Esophagus (tissue), 2 donors: ENCODE measurements at regions not wholly inside any gene's neighbourhood (a gene's known extent, or its start where the extent isn't known, plus 50 kb on each side); places are given as distances from the start of the nearest gene placed in this dataset.

ENCODE experiments used
- H3K27ac ChIP-seq, 2 donors: one replicate each; pipeline ENCODE4 v1.5.1; 2013; ENCODE audit warnings: low read depth in 2 of 2, mild to moderate bottlenecking in 2 of 2, inconsistent platforms in 1 of 2, low read length in 1 of 2, moderate library complexity in 1 of 2
- H3K27me3 ChIP-seq, 2 donors: one replicate each; pipeline ENCODE4 v1.6.1; 2013; ENCODE audit warnings: low read length in 2 of 2, control low read depth in 1 of 2, mild to moderate bottlenecking in 1 of 2; ENCODE audit not compliant: insufficient read depth in 2 of 2, control insufficient read depth in 1 of 2
- H3K36me3 ChIP-seq, 2 donors: one replicate each; pipeline ENCODE4 v1.6.1; 2013; ENCODE audit warnings: low read length in 1 of 2; ENCODE audit not compliant: control insufficient read depth in 2 of 2, insufficient read depth in 2 of 2
- H3K4me1 ChIP-seq, 2 donors: one replicate each; pipeline ENCODE4 v1.6.1; 2013; ENCODE audit warnings: low read length in 1 of 2; ENCODE audit not compliant: control insufficient read depth in 2 of 2, insufficient read depth in 2 of 2
- H3K4me3 ChIP-seq, 2 donors: one replicate each; pipeline ENCODE4 v1.5.1; 2013; ENCODE audit warnings: low read length in 2 of 2, mild to moderate bottlenecking in 2 of 2, low read depth in 1 of 2, moderate library complexity in 1 of 2
- H3K9me3 ChIP-seq, 2 donors: one replicate each; pipeline ENCODE4 v1.6.1; 2013; ENCODE audit warnings: mild to moderate bottlenecking in 2 of 2, low read depth in 1 of 2, low read length in 1 of 2, moderate library complexity in 1 of 2; ENCODE audit not compliant: control insufficient read depth in 2 of 2, insufficient read depth in 1 of 2
- WGBS, 2 donors: extraction: QIAGEN DNeasy Blood & Tissue Kit; methylation state at CpG; one replicate each; pipeline ENCODE4 v1.1.7; 2013; 5-methylcytosine and 5-hydroxymethylcytosine counted together
- donor health status: healthy with polysubstance abuse.
- donor health status: Bipolar disorder and iron deficiency.

DNA sequence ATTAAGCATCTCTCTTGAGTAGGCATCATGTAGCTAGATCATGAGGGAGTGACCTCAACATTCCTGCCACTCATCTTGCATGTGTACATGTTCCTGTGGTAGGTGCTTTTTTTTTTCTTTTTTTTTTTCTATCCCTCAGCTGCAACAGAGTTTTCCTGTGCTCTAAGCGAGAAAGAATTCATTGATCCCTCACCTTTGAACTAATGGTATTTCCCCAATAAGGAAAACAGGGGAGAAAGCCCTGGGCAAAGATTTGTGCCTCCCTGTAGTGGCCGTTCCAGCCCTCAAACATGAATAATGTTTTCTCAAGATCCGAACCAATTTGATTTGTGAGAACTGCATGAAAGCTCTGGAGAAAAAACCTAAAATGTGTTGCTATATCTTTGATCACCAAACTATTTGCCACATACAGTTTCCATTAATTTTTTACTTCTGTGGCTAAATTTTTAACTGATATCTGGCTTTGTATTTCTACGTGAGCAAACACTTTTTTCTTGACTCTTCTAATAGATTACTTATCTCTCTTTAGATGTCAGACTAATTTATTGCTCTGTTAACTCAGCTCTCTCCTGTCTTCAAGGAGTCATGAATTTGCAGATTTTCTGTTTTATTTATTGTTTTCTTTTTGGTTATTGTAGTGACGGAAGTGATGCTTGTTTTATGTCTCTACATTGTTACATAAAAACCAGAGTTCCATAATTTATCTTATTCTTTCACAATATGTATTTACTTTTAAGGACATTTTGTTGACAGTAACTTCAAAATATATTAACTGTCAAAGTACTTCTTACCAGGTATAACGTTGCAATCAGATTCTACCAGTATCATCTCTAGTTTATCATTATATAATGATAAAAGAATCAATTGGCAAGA is 1396.5 kb downstream of the OTOL1 start:
- 48% methylated on average over 6 of the region's 6 CpGs; no CpG with 5 or more reads in 1 of the 2 donors for WGBS, 2 donors
- H3K4me1 ChIP-seq = no peaks in the 10 kb centered on the region

DNA sequence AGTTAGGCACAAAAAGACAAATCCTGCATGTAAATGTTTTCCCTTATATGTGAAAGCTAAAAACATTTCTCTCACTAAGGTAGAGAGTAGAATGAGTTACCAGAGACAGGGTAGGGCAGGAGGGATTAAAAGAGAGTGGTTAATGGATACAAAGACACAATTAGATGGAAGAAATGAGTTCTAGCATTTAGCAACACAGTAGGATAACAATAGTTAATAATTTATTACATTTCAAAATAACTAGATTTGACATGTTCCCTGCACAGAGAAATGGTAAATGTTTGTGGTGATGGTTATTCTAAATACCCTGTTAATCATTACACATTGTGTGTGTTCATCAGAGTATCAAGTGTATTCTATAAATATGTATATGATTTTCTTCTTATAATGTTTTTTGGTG is 1400.7 kb downstream of the OTOL1 start:
- no peak overlapping the region for H3K4me3 ChIP-seq
- H3K36me3 ChIP-seq = no peaks in the 10 kb centered on the region
- no peaks in the 10 kb centered on the region for H3K4me1 ChIP-seq
- H3K27ac ChIP-seq = no peak overlapping the region
- H3K9me3 ChIP-seq = peaks cover 0 to 3% of the 10 kb centered on the region in 2 donors
- no peaks in the 10 kb centered on the region for H3K27me3 ChIP-seq

More for the DNA sequence above, 1396.5 kb downstream of the OTOL1 start:
- Histone ChIP-seq H3K36me3 (no peaks in the 10 kb centered on the region), H3K9me3 (peaks cover 0 to 13% of the 10 kb centered on the region in 2 donors), H3K4me3 (no peak overlapping the region), H3K27me3 (no peaks in the 10 kb centered on the region), H3K27ac (no peak overlapping the region)

DNA sequence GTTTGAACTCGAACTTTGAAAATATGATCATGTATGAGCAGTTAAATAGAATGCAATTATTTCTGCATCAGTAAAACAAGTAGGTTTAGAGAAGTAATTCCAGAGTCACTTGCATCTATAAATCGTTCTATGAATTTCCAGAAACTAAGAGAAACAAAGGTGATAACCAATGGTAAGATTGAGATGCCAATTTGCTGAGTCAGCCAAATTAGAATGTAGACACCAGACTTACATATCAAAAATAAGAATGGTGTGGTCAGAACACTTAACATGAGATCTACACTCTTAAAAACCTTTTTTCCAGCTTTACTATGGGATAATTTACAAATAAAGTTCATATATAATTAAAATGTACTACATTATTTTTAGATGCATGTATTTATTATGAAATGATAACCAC is 1435.9 kb downstream of the OTOL1 start:
- H3K4me3 ChIP-seq = no peak overlapping the region
- 40 to 61% methylated on average over 2 of the region's 2 CpGs for WGBS, 2 donors

DNA sequence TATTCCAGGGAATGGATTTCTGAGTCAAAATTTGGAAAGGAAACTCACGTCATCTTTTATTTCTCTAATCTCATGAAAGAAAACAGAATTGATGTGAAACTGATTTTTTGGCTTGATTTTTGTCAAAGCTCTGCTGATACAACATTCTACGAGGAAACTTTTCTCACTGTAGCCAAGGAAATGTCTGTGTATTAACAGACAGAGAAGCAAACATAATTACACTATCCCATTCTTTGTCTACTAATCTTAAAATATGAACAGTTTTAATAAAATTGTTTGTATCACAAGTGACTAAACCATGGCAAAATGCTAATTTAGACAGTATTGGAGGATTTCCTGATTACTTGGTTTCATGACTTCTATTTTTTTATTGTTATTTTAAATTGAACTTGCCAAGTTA is 1437.0 kb downstream of the OTOL1 start:
- WGBS, 2 donors = 37 to 38% methylated on average over 2 of the region's 2 CpGs
- Histone ChIP-seq H3K9me3 (no peaks in the 10 kb centered on the region), H3K36me3 (no peaks in the 10 kb centered on the region)

More for the DNA sequence above, 1435.9 kb downstream of the OTOL1 start:
- Histone ChIP-seq H3K36me3 (no peaks in the 10 kb centered on the region), H3K27ac (no peak overlapping the region), H3K4me1 (no peaks in the 10 kb centered on the region), H3K27me3 (no peaks in the 10 kb centered on the region), H3K9me3 (no peaks in the 10 kb centered on the region)

DNA sequence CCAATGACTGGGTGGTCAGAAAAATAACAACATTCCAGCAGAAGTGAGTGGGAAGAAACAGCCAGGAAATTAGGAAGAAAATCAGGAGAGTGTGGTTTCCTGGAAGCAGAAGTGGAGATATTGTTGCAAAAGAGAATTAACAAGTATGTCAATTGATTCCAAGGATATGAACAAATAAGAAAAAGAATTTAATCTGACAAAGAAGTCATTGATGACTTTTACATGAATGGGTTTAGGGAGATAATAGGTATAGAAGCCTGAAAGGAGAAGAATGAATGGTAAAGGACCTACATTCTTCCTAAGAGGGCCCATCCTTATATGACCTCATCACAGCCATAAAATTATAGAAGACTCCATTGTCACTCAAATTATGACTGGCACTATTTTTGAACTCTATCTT is 1440.1 kb downstream of the OTOL1 start:
- Histone ChIP-seq H3K27ac (no peak overlapping the region), H3K9me3 (no peaks in the 10 kb centered on the region), H3K27me3 (no peaks in the 10 kb centered on the region), H3K36me3 (no peaks in the 10 kb centered on the region), H3K4me3 (no peak overlapping the region), H3K4me1 (no peaks in the 10 kb centered on the region)

More for the DNA sequence above, 1437.0 kb downstream of the OTOL1 start:
- H3K27ac ChIP-seq = no peak overlapping the region
- H3K27me3 ChIP-seq = no peaks in the 10 kb centered on the region
- H3K4me3 ChIP-seq = no peak overlapping the region
- no peaks in the 10 kb centered on the region for H3K4me1 ChIP-seq

- Histone ChIP-seq H3K9me3 (no peaks in the 10 kb centered on the region), H3K4me1 (no peaks in the 10 kb centered on the region), H3K36me3 (no peaks in the 10 kb centered on the region), H3K27me3 (no peaks in the 10 kb centered on the region), H3K27ac (no peak overlapping the region), H3K4me3 (no peak overlapping the region)
- 59 to 60% methylated on average over 2 of the region's 2 CpGs for WGBS, 2 donors
These were observed 1441.5 kb downstream of the OTOL1 start for GRCh38 chr3:162938083-162938482.

GRCh38 chr3:162945626-162946025 is 1449.0 kb downstream of the OTOL1 start:
- H3K4me1 ChIP-seq = no peaks in the 10 kb centered on the region
- H3K9me3 ChIP-seq = peaks cover 0 to 6% of the 10 kb centered on the region in 2 donors
- H3K36me3 ChIP-seq = no peaks in the 10 kb centered on the region
- no peak overlapping the region for H3K4me3 ChIP-seq
- no peaks in the 10 kb centered on the region for H3K27me3 ChIP-seq
- 1 to 12% methylated on average over 1 of the region's 1 CpG for WGBS, 2 donors
- H3K27ac ChIP-seq = no peak overlapping the region

DNA sequence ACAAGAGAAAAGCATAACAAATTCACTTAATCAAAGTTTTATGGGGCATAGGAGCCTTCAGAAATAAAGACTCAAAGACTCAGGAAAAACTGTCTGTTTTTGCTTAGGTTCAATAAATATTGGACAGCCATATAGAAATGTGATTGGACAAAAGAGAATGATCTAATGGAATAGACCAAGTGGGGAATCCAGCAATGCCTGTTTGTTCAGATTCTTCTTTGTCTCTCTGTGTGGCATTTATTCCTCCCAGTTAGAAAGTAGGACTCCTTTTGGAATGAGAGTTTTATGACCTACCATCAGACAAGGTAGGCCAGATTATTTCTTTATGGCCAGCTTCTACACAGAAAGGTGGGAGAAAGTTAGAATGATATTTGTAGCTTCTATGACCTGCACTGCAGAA is 1460.1 kb downstream of the OTOL1 start:
- H3K9me3 ChIP-seq = no peaks in the 10 kb centered on the region
- H3K27me3 ChIP-seq = no peaks in the 10 kb centered on the region
- no peaks in the 10 kb centered on the region for H3K4me1 ChIP-seq
- H3K27ac ChIP-seq = no peak overlapping the region
- H3K4me3 ChIP-seq = no peak overlapping the region
- H3K36me3 ChIP-seq = no peaks in the 10 kb centered on the region

- H3K27me3 ChIP-seq = no peaks in the 10 kb centered on the region
- H3K4me1 ChIP-seq = no peaks in the 10 kb centered on the region
- no peak overlapping the region for H3K27ac ChIP-seq
- 59 to 64% methylated on average over 1 of the region's 1 CpG for WGBS, 2 donors
- H3K36me3 ChIP-seq = no peaks in the 10 kb centered on the region
- H3K9me3 ChIP-seq = no peaks in the 10 kb centered on the region
- no peak overlapping the region for H3K4me3 ChIP-seq
These were observed 1463.7 kb downstream of the OTOL1 start for GRCh38 chr3:162960269-162960668.

DNA sequence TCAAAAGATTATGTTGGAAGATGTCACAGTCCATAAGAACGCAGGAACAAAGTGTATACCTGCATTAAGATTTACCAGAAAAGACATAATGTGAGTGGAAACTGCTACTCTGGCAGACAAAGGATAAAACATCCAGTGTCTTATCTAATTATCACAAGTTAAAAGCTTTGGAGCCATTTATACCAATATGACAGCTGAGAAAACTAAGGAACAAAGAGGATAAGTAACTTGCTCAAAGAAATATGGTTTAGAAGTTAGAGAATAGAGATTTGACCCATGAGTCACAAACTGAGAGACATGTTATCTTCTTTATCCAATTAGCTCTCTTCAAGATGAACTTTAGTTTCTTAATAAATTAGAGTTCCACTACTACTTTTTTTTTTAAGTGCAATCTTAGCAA is 1473.7 kb downstream of the OTOL1 start:
- H3K9me3 ChIP-seq = no peaks in the 10 kb centered on the region
- WGBS, 2 donors = 89 to 91% methylated on average over 1 of the region's 1 CpG
- H3K4me3 ChIP-seq = no peak overlapping the region
- H3K27me3 ChIP-seq = no peaks in the 10 kb centered on the region
- no peaks in the 10 kb centered on the region for H3K36me3 ChIP-seq
- H3K27ac ChIP-seq = no peak overlapping the region
- no peaks in the 10 kb centered on the region for H3K4me1 ChIP-seq
